IMR-90 (cell line): ENCODE measurements at regions not wholly inside any gene's neighbourhood (a gene's known extent, or its start where the extent isn't known, plus 50 kb on each side); places are given as distances from the start of the nearest gene placed in this dataset.

Experiments used
- ATAC-seq: fragments of 200-7000 bp; cut with Tn5 transposase; 2 replicates; pipeline ENCODE4 v1.9.1; 2020; ENCODE audit warnings: low read depth, mild to moderate bottlenecking, moderate library complexity
- BruUV-seq: library from RNA; stranded (reverse); fragments of 400-500 nt; replicated peaks from 2 replicates; lab custom pipeline; 2021; lab: Mats Ljungman, UMichigan
- CTCF ChIA-PET: fragments of 300-600 bp; formaldehyde crosslinking; extraction: SDS; loops from one replicate; lab custom pipeline; 2021; ENCODE audit warnings: antibody characterized with exemption; lab: Yijun Ruan, JAX
- POLR2A ChIA-PET: fragments of 300-600 bp; sonication (Branson Sonifier 250); formaldehyde crosslinking; loops from one replicate; lab custom pipeline; 2022; ENCODE audit warnings: antibody characterized with exemption; ENCODE audit not compliant: unreplicated experiment; lab: Charles Lee
- DNase-seq: peaks from one replicate; pipeline ENCODE4 v3.0.0; 2013
- H2AFZ ChIP-seq: replicated peaks from 2 replicates; pipeline ENCODE3; 2013; ENCODE audit warnings: low read length, mild to moderate bottlenecking; ENCODE audit not compliant: poor library complexity
- H2AK5ac ChIP-seq: 2 replicates; pipeline ENCODE4 v1.6.1; 2013; ENCODE audit warnings: low read depth, low read length, inconsistent platforms
- H2AK9ac ChIP-seq: replicated peaks from 2 replicates; pipeline ENCODE3; 2013; ENCODE audit warnings: mild to moderate bottlenecking, low read depth, low read length, moderate library complexity; ENCODE audit not compliant: poor library complexity
- H2BK120ac ChIP-seq: 2 replicates; pipeline ENCODE4 v1.6.1; 2013; ENCODE audit warnings: low read depth, low read length, inconsistent platforms
- H2BK15ac ChIP-seq: 3 replicates; pipeline ENCODE4 v1.6.1; 2013; ENCODE audit warnings: low read depth, low read length, inconsistent platforms
- H2BK20ac ChIP-seq: 2 replicates; pipeline ENCODE4 v1.6.1; 2013; ENCODE audit warnings: low read depth, mild to moderate bottlenecking, inconsistent platforms, low read length, moderate library complexity
- H2BK5ac ChIP-seq: 2 replicates; pipeline ENCODE4 v1.6.1; 2013; ENCODE audit warnings: mild to moderate bottlenecking, low read depth, low read length, inconsistent platforms; ENCODE audit not compliant: poor library complexity, severe bottlenecking
- H3K14ac ChIP-seq: replicated peaks from 2 replicates; pipeline ENCODE4 v1.6.1; 2013; ENCODE audit warnings: low read depth, low read length, inconsistent platforms
- H3K18ac ChIP-seq: 2 replicates; pipeline ENCODE4 v1.6.1; 2013; ENCODE audit warnings: low read depth, low read length, control low read depth
- H3K23ac ChIP-seq: 2 replicates; pipeline ENCODE4 v1.6.1; 2013; ENCODE audit warnings: low read depth, low read length, inconsistent platforms
- H3K27ac ChIP-seq: 2 replicates; pipeline ENCODE4 v1.5.1; 2013; ENCODE audit warnings: mild to moderate bottlenecking, control low read depth, low read length; ENCODE audit not compliant: insufficient read depth
- H3K27me3 ChIP-seq: 2 replicates; pipeline ENCODE4 v1.6.1; 2013; ENCODE audit warnings: low read length; ENCODE audit not compliant: control insufficient read depth, insufficient read depth
- H3K36me3 ChIP-seq: 2 replicates; pipeline ENCODE4 v1.6.1; 2013; ENCODE audit warnings: low read length, mixed read lengths; ENCODE audit not compliant: control insufficient read depth, insufficient read depth
- H3K4ac ChIP-seq: 2 replicates; pipeline ENCODE4 v1.6.1; 2013; ENCODE audit warnings: low read depth, low read length, inconsistent platforms
- H3K4me1 ChIP-seq: 2 replicates; pipeline ENCODE4 v1.6.1; 2013; ENCODE audit warnings: low read length, mixed read lengths; ENCODE audit not compliant: control insufficient read depth, insufficient read depth
- H3K4me2 ChIP-seq: 2 replicates; pipeline ENCODE4 v1.6.1; 2013; ENCODE audit warnings: low read depth, mild to moderate bottlenecking, control low read depth, low read length, moderate library complexity
- H3K4me3 ChIP-seq: 2 replicates; pipeline ENCODE4 v1.5.1; 2013; ENCODE audit warnings: low read depth, mild to moderate bottlenecking, control low read depth, low read length, moderate library complexity; ENCODE audit not compliant: insufficient read depth
- H3K56ac ChIP-seq: 2 replicates; pipeline ENCODE4 v1.6.1; 2013; ENCODE audit warnings: low read length, inconsistent platforms; ENCODE audit not compliant: insufficient read depth; ENCODE audit errors: extremely low read depth
- H3K79me1 ChIP-seq, 2 experiments: 2 replicates each; pipeline ENCODE4 v1.6.1; 2013; ENCODE audit warnings: low read length in 2 of 2, inconsistent platforms in 1 of 2, low read depth in 1 of 2
- H3K9ac ChIP-seq: 2 replicates; pipeline ENCODE4 v1.6.1; 2013; ENCODE audit warnings: low read depth, low read length, control low read depth
- H3K9me1 ChIP-seq: 2 replicates; pipeline ENCODE4 v1.6.1; 2013; ENCODE audit warnings: low read length, inconsistent platforms; ENCODE audit not compliant: insufficient read depth
- H3K9me3 ChIP-seq: 2 replicates; pipeline ENCODE4 v1.6.1; 2013; ENCODE audit warnings: low read length; ENCODE audit not compliant: control insufficient read depth, insufficient read depth
- H4K20me1 ChIP-seq: 2 replicates; pipeline ENCODE4 v1.6.1; 2013; ENCODE audit warnings: low read length, inconsistent platforms; ENCODE audit not compliant: insufficient read depth
- H4K5ac ChIP-seq: 2 replicates; pipeline ENCODE4 v1.6.1; 2013; ENCODE audit warnings: mild to moderate bottlenecking, low read depth, low read length, control low read depth
- H4K8ac ChIP-seq, 2 experiments: 2 replicates each; pipeline ENCODE4 v1.6.1; 2013; ENCODE audit warnings: low read depth in 2 of 2, low read length in 2 of 2, control low read depth in 1 of 2, inconsistent platforms in 1 of 2
- H4K91ac ChIP-seq: 2 replicates; pipeline ENCODE4 v1.6.1; 2013; ENCODE audit warnings: low read depth, low read length, inconsistent platforms; ENCODE audit not compliant: insufficient read depth
- BHLHE40 ChIP-seq: fragments of 150-350 bp; IDR thresholded peaks from 2 replicates; pipeline ENCODE4 v1.6.1; 2016; ENCODE audit warnings: mild to moderate bottlenecking, low read depth, low read length
- CEBPB ChIP-seq: IDR thresholded peaks from 2 replicates; pipeline ENCODE4 v1.6.1; 2012; ENCODE audit warnings: low read depth, low read length, improper control_type of control experiment
- CTCF ChIP-seq: conservative IDR thresholded peaks from 2 replicates; pipeline ENCODE4 v1.5.1; 2012; ENCODE audit warnings: mild to moderate bottlenecking, low read depth, low read length, improper control_type of control experiment
- ELK1 ChIP-seq: fragments of 150-350 bp; IDR thresholded peaks from 2 replicates; pipeline ENCODE4 v1.6.1; 2016; ENCODE audit warnings: low read depth, mild to moderate bottlenecking, low read length, moderate library complexity, borderline replicate concordance
- FOS ChIP-seq: fragments of 150-350 bp; IDR thresholded peaks from 2 replicates; pipeline ENCODE4 v1.6.1; 2016; ENCODE audit warnings: low read depth, low read length
- MAZ ChIP-seq: IDR thresholded peaks from 2 replicates; pipeline ENCODE4 v1.6.1; 2012; ENCODE audit warnings: low read depth, mild to moderate bottlenecking, low read length, improper control_type of control experiment, moderate library complexity, borderline replicate concordance
- MXI1 ChIP-seq: IDR thresholded peaks from 2 replicates; pipeline ENCODE4 v1.6.1; 2012; ENCODE audit warnings: low read depth, mild to moderate bottlenecking, low read length, moderate library complexity, borderline replicate concordance
- NFE2L2 ChIP-seq: fragments of 150-350 bp; IDR thresholded peaks from 2 replicates; pipeline ENCODE4 v1.6.1; 2016; ENCODE audit warnings: low read depth, mild to moderate bottlenecking, low read length
- POLR2A ChIP-seq: IDR thresholded peaks from 2 replicates; pipeline ENCODE4 v1.6.1; 2012; ENCODE audit warnings: mild to moderate bottlenecking, low read depth, low read length
- RCOR1 ChIP-seq: IDR thresholded peaks from 2 replicates; pipeline ENCODE4 v1.6.1; 2012; ENCODE audit warnings: mild to moderate bottlenecking, low read length, improper control_type of control experiment; ENCODE audit not compliant: insufficient replicate concordance
- RFX5 ChIP-seq: IDR thresholded peaks from 2 replicates; pipeline ENCODE4 v1.8.0; 2012; ENCODE audit warnings: low read depth, mild to moderate bottlenecking, low read length, moderate library complexity
- USF2 ChIP-seq: fragments of 150-350 bp; IDR thresholded peaks from 2 replicates; pipeline ENCODE4 v1.6.1; 2017; ENCODE audit warnings: mild to moderate bottlenecking, antibody characterized with exemption, low read length, low read depth
- WGBS, 2 experiments: methylation state at CpG; one replicate each; pipeline versions ENCODE4 v1.1.5 to v1.1.7; 2013; ENCODE audit warnings: missing lambda C conversion rate in 2 of 2; ENCODE audit not compliant: insufficient read length in 1 of 2; ENCODE audit errors: extremely low coverage in 2 of 2; 5-methylcytosine and 5-hydroxymethylcytosine counted together
- dilution Hi-C: fragments of 300-500 bp; cut with HindIII; formaldehyde crosslinking; loops from one replicate; pipeline ENCODE4 v1.14.3; 2018; ENCODE audit warnings: low sequenced_read_pairs; ENCODE audit not compliant: unreplicated experiment
- in situ Hi-C: fragments of 300-500 bp; cut with MboI; formaldehyde crosslinking; loops from 3 replicates; pipeline ENCODE4 v1.14.3; 2019; ENCODE audit warnings: low sequenced_read_pairs, inconsistent platforms, mixed read lengths
- intact Hi-C: fragments of 100-400 bp; cut with micrococcal nuclease; formaldehyde crosslinking; loops from 2 replicates; pipeline ENCODE4 v1.10.0; 2022

GRCh38 chr3:81308306-81308705 lies 453.1 kb downstream of the GBE1 start:
- no peak overlapping the region for H2AK9ac ChIP-seq
- H2BK120ac ChIP-seq: no peak overlapping the region
- no TSS peak for BruUV-seq
- DNase-seq (peak; percentile 58), ATAC-seq (peak; percentile 24; the same call in 1 of the 2 replicates)
- H3K9me3 ChIP-seq: no peaks in the 10 kb centered on the region
- H2BK5ac ChIP-seq: no peak overlapping the region
- no peak overlapping the region for H3K56ac ChIP-seq
- H4K8ac ChIP-seq: no peak overlapping the region
- H2AFZ ChIP-seq: no peak overlapping the region
- no peak overlapping the region for H4K91ac ChIP-seq
- no peaks in the 10 kb centered on the region for H3K36me3 ChIP-seq
- no peak overlapping the region for H2AK5ac ChIP-seq
- WGBS, 2 experiments: no CpG with 5 or more reads among the region's 1 CpG
- H3K4ac ChIP-seq: no peak overlapping the region
- no peak overlapping the region for H3K27ac ChIP-seq
- no peaks in the 10 kb centered on the region for H4K20me1 ChIP-seq
- no peak overlapping the region for H3K9ac ChIP-seq
- in situ Hi-C loops (no loop called here), intact Hi-C loops (no loop called here), dilution Hi-C loops (no loop called here)
- ChIA-PET CTCF (no interaction called here), POLR2A (no interaction called here)
- H3K9me1 ChIP-seq: no peaks in the 10 kb centered on the region
- no peaks in the 10 kb centered on the region for H3K4me1 ChIP-seq
- no peak overlapping the region for H4K5ac ChIP-seq
- no peak for TF ChIP-seq NFE2L2
- no peak for TF ChIP-seq FOS
- TF ChIP-seq CEBPB: no peak
- TF ChIP-seq RFX5: no peak
- TF ChIP-seq MXI1: no peak
- TF ChIP-seq POLR2A: no peak
- TF ChIP-seq MAZ: no peak
- TF ChIP-seq BHLHE40: no peak
- no peak for TF ChIP-seq CTCF
- no peak for TF ChIP-seq ELK1
- TF ChIP-seq USF2: no peak
- no peak for TF ChIP-seq RCOR1
- no peak overlapping the region for H3K4me3 ChIP-seq
- H3K18ac ChIP-seq: no peak overlapping the region
- no peak overlapping the region for H3K4me2 ChIP-seq
- no peak overlapping the region for H2BK20ac ChIP-seq
- no peaks in the 10 kb centered on the region for H3K79me1 ChIP-seq
- no peak overlapping the region for H3K23ac ChIP-seq
- no peaks in the 10 kb centered on the region for H3K27me3 ChIP-seq
- no peak overlapping the region for H2BK15ac ChIP-seq
- no peak overlapping the region for H3K14ac ChIP-seq
